ENCODE measurements at regions not wholly inside any gene's neighbourhood (a gene's known extent, or its start where the extent isn't known, plus 50 kb on each side); places are given as distances from the start of the nearest gene placed in this dataset.

- TF ChIP-seq POLR2A (IDR thresholded peaks at IDR 0.05): no peak
- intact Hi-C loops (cut with DNase I; ENCODE audit: low total_unique reads): no loop called here
- no peaks in the 10 kb centered on the region for H3K36me3 ChIP-seq
- H3K4me3 ChIP-seq: no peak overlapping the region
- peaks cover 0 to 34% (median 2%) of the 10 kb centered on the region in 8 donors for H3K9me3 ChIP-seq
- H3K4me1 ChIP-seq: no peaks in the 10 kb centered on the region
- WGBS, 5 donors: 83 to 94% (median 93%) methylated on average over 1 of the region's 1 CpG
- no peak overlapping the region for H3K27ac ChIP-seq
- DNase-seq: no peak
- no peaks in the 10 kb centered on the region for H3K27me3 ChIP-seq (replicated peaks in 1 of 7)
These were observed 865.3 kb upstream of the HS3ST1 start for GRCh38 chr4:12293906-12294525.

GRCh38 chr4:12286351-12286750 is 857.7 kb upstream of the HS3ST1 start:
- TF ChIP-seq POLR2AphosphoS5 (IDR thresholded peaks at IDR 0.05): no peak
- TF ChIP-seq CTCF (IDR thresholded peaks at IDR 0.05 in 8 of 11, conservative IDR thresholded peaks at IDR 0.05 in 3 of 11): no peak
- TF ChIP-seq POLR2A (IDR thresholded peaks at IDR 0.05): no peak
- H3K4me3 ChIP-seq: no peak overlapping the region
- H3K9me3 ChIP-seq: peaks cover 0 to 64% (median 38%) of the 10 kb centered on the region in 8 donors
- H3K27ac ChIP-seq: no peak overlapping the region
- no peaks in the 10 kb centered on the region for H3K4me1 ChIP-seq
- H3K36me3 ChIP-seq: no peaks in the 10 kb centered on the region
- DNase-seq: no peak
- WGBS, 5 donors: 87 to 96% (median 92%) methylated on average over 5 of the region's 5 CpGs
- intact Hi-C loops (cut with DNase I; ENCODE audit: low total_unique reads): no loop called here
- H3K27me3 ChIP-seq (replicated peaks in 1 of 7): no peaks in the 10 kb centered on the region

DNA sequence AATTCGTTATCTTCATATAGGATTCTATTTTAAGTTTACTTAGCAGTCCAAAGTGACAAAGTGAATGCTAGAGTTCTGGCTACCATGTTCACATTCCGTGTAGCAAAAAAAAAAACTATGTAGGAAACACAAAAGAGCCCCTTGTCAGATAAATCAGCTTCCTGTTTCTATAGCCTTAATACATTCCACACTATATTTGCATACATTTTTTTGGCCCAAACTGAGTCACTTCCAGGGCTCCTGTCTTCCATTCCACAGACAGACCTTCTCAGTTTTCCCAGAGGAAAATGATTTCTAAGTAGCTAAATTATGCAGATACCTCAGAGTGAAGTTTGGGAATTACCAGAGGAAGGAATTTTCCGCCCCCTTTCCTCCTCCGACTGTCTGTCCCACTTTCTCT is 841.9 kb upstream of the HS3ST1 start:
- Histone ChIP-seq H3K9me3 (peaks cover 0 to 7% (median 4%) of the 10 kb centered on the region in 8 donors), H3K4me3 (no peak overlapping the region), H3K4me1 (no peaks in the 10 kb centered on the region), H3K27ac (no peak overlapping the region), H3K27me3 (replicated peaks in 1 of 7) (no peaks in the 10 kb centered on the region), H3K36me3 (no peaks in the 10 kb centered on the region)
- DNase-seq: no peak
- WGBS, 5 donors: 51 to 70% (median 57%) methylated on average over 4 of the region's 4 CpGs
- no peak for TF ChIP-seq POLR2A (IDR thresholded peaks at IDR 0.05)
- no peak for TF ChIP-seq CTCF (IDR thresholded peaks at IDR 0.05 in 8 of 11, conservative IDR thresholded peaks at IDR 0.05 in 3 of 11)
- no peak for TF ChIP-seq POLR2AphosphoS5 (IDR thresholded peaks at IDR 0.05)
- intact Hi-C loops (cut with DNase I; ENCODE audit: low total_unique reads): no loop called here

DNA sequence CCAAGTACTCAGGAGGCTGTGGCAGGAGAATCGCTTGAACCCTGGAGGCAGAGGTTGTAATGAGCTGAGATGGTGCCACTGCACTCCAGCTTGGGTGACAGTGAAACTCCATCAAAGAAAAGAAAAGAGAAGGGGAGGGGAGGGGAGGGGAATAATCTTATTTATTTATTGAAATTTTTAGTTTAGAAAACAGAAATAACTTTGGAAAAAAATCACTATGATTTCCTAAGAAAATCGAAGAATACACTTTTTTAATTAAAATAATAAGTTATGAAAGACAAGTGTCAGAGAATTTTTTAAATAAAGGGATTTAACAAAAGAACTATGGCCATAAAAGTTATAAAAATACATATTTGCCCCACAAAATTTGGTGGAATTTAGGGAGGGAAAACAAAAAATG is 836.9 kb upstream of the HS3ST1 start:
- DNase-seq: no peak
- intact Hi-C loops (cut with DNase I; ENCODE audit: low total_unique reads): no loop called here
- Histone ChIP-seq H3K36me3 (no peaks in the 10 kb centered on the region), H3K4me1 (no peaks in the 10 kb centered on the region), H3K27me3 (replicated peaks in 1 of 7) (no peaks in the 10 kb centered on the region), H3K9me3 (peaks cover 0 to 7% (median 0%) of the 10 kb centered on the region in 8 donors), H3K4me3 (no peak overlapping the region), H3K27ac (no peak overlapping the region)
- WGBS, 5 donors: 84 to 92% (median 87%) methylated on average over 2 of the region's 2 CpGs
- TF ChIP-seq CTCF (IDR thresholded peaks at IDR 0.05 in 8 of 11, conservative IDR thresholded peaks at IDR 0.05 in 3 of 11): no peak
- TF ChIP-seq POLR2A (IDR thresholded peaks at IDR 0.05): no peak
- TF ChIP-seq POLR2AphosphoS5 (IDR thresholded peaks at IDR 0.05): no peak
